ENCODE measurements at regions not wholly inside any gene's neighbourhood (a gene's known extent, or its start where the extent isn't known, plus 50 kb on each side); places are given as distances from the start of the nearest gene placed in this dataset.
A peak's percentile ranks its signal among the peaks of the same experiment; 100 is the strongest.

DNA sequence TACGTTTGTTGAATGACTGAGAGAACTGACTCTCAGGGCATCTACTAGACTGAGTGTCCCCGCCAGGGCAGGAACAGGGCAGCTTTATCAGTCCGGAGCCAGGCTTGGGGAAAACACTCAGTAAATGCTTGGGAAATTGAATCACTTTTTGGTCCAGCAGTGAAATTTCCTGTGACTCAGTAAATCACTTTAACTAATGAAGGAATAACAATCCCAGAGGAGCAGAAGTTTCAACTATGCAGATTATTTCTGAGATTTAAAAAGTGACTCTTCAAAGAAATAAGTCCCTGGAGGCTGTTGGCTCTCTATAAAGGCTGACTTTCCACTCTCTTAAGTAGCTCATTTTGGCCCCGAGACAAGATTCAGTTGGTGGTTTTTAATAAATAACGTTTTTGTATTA is 101.8 kb downstream of the FOXL1 start:
- ATAC-seq = peak; percentile 72
- intact Hi-C loops (cut with DNase I) = no loop called here

DNA sequence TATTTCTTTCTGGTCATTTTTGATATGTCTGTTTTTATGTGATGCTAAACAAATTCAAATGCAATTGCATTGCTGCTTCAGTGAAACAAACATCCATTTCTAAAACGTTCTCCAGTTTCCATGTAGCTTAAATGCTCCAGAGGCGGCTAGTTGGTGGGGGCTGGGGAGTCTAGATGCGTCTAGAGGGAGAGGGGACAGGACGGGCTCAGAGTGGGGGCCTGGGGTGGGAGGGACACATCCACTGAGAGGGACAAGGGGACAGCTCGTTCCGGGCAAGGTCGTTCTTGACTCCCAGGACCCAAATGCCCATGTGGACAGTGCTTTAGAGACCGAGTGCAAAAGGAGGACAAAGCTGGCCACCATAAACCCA is 102.3 kb downstream of the FOXL1 start:
- ATAC-seq (peak; percentile 29), DNase-seq (ENCODE audit: low spot score) (no peak)
- intact Hi-C loops (cut with DNase I) = no loop called here

More for the DNA sequence above, 101.8 kb downstream of the FOXL1 start:
- no peak for DNase-seq (ENCODE audit: low spot score)

DNA sequence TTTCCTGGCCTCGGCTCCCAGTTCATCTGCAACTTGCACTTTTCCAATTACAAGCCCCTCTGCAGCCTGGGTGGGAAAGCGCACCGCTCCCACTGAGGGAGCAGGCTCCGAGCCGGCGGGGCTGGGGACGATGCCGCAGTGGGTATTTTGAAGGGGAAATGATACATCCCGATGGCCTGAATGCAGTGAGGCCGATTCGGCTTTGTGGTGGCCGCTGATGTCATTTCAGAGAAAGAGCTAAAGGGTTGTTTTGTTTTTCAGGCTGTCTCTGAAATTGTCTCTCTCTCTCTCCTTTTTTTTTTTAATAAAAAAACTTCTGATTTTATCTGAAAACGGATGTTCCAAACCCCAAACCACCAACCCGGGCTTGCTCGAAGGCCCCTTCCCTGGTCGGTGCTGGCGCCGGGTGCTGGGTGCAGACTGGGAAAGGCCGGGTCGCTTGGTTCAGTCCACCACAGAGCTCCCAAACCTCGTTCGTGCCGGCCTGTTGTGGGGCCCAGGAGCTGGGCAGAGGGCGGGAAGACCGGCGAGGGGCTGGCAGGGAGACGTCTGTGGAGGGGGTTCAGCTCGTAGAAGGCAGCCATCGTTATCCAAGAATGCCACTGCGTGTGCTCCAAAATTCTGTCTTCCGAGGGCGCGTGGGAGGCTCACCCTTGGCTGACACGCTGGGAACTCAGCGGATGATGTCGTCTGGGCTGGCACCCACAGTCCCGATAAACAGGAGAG is 102.8 kb downstream of the FOXL1 start:
- intact Hi-C loops (cut with DNase I) = no loop called here
- peak; percentile 67 for ATAC-seq
- no peak for DNase-seq (ENCODE audit: low spot score)

DNA sequence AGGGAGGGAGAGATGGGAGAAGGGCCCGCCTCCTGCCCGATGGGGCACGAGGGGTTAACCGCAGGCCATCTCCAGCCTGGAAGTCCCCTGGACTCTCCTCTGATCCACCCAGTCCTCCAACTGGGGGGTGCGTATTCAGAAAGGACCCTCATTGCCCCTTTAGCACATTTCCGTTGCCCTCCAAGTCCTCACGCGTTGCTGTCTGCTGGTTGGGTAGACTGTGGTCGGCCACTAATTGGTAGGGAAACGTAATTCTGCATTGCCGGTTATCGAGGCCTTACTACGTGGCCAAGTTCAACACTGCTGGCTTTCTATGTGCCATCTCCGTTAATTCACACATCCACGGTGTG is 103.4 kb downstream of the FOXL1 start:
- intact Hi-C loops (cut with DNase I) = no loop called here
- ATAC-seq = no peak
- DNase-seq (ENCODE audit: low spot score) = no peak

DNA sequence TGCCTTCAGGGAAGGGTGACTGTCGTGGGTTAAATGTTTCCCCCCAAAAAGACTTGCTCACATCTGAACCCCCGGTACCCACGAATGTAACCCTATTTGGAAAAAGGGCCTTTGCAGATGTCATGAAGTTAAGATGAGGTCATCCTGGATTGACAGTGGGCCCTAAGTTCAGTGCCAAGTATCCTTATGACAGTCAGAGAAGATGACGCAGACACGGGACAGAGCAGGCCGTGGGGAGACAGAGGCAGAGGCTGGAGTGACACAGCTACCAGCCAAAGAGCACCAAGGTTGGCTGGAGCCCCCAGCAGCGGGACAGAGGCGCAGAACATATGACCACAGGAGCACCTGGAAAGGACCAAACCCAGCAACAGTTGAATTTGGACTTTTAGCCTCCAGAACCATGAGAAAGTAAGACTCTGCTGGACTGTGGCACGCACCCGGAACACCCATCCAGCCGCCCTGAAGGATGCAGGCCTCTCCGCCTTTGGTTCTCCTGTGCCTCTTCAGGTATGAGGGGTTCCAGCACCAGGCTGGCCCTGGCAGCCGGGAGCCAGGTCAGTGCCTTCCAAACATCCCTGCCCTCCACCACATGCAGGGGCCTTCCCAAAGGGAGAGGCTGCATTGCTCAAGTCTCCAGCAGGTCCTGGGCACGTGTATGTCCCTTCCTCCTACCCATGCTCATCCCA is 104.0 kb downstream of the FOXL1 start:
- no peak for DNase-seq (ENCODE audit: low spot score)
- ATAC-seq = peak; percentile 27
- intact Hi-C loops (cut with DNase I) = no loop called here

DNA sequence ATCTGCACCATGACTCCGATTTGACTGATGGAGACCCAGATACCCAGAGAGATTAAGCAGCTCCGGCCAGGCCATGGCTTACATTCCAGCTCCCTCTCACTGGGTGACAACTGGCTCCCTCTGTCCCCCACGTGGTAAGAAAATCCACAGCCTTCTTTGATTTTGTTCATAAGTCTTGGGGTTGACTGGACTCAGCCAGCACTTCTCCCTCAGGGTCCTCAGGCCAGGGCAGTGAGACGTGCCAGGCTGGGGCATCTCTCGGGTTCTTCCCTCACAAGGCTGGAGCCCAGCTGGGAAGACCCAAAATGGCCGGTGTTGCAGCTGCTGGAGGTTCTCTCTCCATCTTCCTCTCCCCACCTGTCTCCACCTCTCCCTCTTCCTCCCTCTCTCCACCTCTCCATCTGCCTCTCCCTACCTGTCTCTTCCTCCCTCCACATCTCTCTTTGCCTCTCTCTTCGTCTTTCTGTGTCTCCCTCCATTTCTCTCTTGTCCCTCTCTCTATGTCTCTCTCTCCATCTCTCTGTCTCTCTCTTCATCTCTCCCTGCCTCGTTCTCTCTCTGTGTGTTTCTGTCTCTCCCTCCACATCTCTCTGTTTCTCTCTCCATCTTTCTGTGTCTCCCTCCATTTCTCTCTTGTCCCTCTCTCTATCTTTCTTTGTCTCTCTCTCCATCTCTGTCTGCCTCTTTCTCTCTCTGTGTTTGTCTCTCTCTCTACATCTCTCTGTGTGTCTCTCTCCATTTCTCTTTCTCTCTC is 105.3 kb downstream of the FOXL1 start:
- ATAC-seq (no peak), DNase-seq (ENCODE audit: low spot score) (no peak)
- intact Hi-C loops (cut with DNase I) = no loop called here

DNA sequence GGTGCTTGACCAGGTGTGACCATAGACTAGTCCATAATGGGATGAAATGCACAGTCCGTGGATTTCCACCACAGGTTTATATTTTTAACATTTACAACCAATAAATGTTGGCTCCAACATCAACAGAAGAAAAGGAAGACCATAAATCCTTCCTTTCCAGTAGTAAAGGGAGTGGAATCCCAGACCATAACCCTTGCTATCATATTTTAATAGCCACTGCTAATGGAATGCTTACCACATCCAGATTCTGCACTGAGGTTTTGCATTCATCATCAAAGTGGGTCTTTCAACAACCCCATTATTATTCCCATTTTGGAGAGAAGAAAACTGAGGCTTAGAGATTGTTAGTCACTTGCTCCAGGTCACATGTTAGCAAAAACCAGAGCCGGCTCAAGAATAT is 106.7 kb downstream of the FOXL1 start:
- no peak for ATAC-seq
- intact Hi-C loops (cut with DNase I) = no loop called here
- no peak for DNase-seq (ENCODE audit: low spot score)

DNA sequence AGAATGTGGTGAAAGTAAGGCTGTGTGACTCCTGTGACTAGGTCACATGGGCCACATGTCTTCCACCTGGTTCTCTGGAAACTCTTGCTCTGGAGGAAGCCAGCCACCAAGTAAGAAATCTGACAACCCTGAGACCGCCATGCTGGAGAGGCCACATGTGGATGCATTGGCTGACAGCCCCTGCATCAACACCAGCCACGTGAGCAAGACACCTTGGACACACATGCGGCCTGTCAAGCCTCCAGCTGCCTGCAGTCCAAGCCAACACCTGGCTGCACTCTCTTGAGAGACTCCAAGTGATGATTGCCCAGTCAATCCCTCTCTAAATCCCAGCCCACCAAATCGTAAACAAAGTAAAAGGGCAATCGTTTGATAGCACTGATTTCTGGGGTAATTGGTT is 112.6 kb downstream of the FOXL1 start:
- intact Hi-C loops (cut with DNase I) = no loop called here
- no peak for ATAC-seq
- no peak for DNase-seq (ENCODE audit: low spot score)

DNA sequence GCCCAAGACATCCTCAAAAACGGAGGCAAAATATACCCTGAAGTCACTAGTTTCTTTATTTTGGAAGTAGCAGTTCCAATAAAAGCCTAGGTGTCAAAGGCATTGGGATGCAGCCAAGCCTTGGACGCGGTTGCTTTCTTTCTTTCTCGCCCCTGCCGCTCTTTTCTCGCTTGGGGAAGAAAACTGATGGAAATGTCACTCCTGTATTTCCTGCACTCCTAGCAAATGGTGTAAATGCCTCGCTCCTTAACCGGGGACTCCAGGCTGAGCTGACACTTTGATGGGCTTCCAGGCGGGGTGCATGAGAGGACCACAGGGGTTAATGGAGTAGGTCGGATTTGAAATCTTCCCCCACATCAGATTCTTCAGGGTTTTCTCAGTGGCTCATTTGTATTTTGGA is 114.1 kb downstream of the FOXL1 start:
- DNase-seq (ENCODE audit: low spot score) (no peak), ATAC-seq (no peak)
- intact Hi-C loops (cut with DNase I) = no loop called here

DNA sequence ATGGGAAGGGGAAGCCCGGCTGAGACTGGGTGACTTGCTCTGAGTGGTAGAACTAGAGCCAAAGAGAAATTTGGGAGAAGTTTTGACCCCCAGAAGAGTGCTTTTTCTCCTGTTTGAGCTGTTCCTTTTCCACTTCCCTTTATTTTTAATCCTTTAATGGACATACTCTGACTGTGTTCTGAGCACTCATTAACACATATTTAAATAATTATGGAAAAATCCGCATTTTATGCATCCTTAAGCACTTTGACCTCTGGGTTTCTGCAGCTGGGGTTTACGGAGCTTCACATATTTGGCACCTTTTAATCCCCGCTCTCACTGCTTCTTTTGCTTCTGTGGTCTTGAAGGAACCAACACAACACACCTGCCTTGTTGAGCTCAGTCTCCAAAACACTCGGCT is 114.7 kb downstream of the FOXL1 start:
- DNase-seq (ENCODE audit: low spot score) (no peak), ATAC-seq (no peak)
- intact Hi-C loops (cut with DNase I) = no loop called here

DNA sequence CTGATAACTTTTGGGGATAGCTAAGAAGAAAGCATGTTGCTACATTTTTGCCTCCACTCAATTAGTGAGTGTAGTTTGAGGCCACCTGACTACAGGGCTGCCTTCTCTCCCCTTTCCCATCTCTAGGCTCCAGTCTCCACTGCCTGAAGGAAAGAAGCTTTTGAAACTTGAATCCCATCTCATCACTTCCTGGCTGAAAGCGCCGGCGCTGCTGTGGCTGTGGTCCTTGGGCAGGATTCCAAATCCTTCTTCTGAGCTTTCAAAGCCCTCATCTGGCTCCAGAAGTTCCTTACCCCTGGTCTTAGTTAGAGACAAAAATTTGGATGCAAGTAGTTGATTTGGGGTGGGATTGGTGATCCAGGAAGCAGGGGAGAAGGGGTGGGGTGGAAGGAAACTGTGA is 119.4 kb downstream of the FOXL1 start:
- intact Hi-C loops (cut with DNase I) = no loop called here
- no peak for DNase-seq (ENCODE audit: low spot score)
- no peak for ATAC-seq

DNA sequence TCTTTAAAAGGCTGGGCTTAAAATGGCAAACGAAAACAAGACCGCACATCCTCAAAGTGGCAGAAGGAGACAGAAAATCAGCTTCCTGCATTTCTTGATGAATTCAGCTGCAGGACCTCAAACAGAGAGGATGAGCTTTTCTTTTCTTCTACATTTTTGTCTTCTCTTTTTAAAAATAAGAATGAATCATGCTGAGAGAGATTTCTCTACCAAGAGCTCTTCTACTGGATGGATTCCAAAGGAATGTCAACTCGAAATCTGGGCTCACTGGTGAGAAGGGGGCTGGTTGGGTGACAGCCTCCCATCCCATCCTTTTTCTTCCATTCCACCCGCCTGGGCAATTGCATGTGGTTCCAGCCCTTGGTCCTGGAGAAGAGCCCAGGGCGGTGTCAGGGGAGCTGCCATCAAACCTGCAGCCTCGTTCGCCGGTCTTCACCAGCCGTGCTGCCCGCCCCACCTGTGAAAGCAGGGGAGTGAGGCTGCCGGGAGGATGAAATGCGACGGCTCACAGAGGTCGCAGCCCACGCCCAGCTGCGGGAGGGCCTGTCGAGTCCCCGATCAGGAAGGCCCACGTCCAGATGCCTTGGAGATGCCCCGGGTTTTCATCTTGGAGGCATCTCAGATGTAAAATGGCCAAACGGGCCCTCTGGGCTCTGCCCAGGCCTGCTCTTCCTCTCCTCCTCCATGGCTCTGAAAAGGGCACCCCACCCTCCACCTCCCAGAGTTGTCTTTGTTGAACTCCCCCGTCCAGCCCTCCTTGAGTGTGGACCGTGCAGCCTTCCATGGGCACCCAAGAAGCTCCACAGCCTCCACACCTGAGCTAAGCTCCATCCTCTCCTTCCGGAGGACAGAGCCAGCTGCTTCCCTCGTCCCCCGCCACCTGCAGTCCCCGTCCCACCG is 121.9 kb downstream of the FOXL1 start:
- no peak for DNase-seq (ENCODE audit: low spot score)
- no peak for ATAC-seq
- intact Hi-C loops (cut with DNase I) = no loop called here

DNA sequence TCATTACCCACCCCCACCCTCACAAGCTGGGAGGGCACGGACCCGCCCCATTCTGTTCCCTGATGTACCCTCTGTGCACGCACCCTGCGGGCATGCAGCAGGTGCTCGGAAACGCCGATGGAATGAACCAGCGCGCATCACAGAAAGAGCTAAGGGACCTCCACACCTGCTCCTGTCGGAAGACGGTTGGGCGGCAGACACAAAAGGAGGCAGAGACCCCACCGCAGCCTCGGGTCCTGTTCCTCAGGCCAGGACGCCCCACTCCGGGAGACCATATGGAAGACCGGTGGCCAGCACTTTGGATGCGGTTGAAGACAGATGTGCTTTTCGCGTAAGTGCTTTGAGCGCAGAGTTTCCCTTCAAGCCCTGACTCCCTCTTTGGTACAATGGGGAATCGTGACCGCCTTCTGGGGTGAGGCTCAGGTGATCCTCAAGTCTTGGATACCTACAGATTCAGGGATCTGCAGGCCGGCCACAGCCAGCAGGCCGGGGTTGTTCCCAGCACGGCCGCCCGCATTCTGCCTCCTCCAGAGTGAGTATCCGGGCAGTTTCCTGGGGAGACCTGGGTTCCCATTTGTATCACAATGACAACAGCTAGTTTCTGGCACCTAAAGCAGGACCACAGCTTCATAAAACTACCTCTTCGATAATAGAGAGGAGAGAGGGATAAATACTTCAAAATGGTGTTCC is 123.1 kb downstream of the FOXL1 start:
- ATAC-seq = no peak
- intact Hi-C loops (cut with DNase I) = no loop called here
- no peak for DNase-seq (ENCODE audit: low spot score)

DNA sequence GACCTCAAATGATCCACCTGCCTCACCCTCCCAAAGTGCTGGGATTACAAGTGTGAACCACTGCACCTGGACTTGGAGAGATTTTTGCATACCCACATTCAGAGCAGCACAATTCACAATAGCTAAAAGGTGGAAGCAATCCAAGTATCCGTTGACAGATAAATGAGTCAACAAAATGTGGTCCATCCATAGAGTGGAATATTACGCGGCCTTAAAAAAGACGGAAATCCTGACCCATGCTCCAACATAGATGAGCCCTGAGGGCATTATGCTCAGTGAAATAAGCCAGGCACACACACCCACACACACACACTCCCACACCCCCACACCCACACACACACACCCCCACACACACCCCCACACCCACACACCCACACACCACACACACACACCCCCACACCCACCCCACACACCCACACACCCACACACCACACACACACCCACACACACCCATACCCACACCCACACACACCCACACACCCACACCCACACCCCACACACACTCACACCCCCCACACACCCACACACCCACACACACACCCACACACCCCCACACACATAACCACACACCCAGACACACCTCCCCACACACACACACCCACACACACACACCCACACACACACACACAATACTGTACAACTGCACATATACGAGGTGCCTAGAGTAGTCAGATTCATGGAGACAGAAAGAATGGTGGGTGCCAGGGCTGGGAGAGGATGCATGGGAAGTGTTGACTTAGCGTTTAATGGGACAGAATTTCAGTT is 124.7 kb downstream of the FOXL1 start:
- ATAC-seq (no peak), DNase-seq (ENCODE audit: low spot score) (no peak)
- intact Hi-C loops (cut with DNase I) = no loop called here

DNA sequence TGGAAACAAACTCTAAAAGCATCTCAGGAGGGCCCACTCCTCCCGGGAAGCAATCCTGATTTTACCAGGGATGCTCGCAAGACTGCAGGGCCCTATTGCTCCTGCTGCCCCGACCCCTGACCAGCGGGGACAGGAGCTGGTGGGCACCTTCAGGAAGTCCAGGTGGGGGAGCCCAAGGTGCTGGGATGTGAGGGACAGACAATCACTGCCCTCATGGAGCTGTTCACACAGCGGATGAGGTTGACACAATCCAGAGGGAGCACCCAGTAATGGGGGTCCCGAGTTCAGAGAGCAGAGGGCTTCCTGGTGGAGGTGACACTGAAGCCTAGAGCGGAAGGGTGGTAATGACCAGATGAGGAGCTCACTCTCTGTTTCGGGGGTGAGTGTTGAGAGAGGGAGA is 126.2 kb downstream of the FOXL1 start:
- ATAC-seq = no peak
- intact Hi-C loops (cut with DNase I) = no loop called here
- DNase-seq (ENCODE audit: low spot score) = no peak

DNA sequence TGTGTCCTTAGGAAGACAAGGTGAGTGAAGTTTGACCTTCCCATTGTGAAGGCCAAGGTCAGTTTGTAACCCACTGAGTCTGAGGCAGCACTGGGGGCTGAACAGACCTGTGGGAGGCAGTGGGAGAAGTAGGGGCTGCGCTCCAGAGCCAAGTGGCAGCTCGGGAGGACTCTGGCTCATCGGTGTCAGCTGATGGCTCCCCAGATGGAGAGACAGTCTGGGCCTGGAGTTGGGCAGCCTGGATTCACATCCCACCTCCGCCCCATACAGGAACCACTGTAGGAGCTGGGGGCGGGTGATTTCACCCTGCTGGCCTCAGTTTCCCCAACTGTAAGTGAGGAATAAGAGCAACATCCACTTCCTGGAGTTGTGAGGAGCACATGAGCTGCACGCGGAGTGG is 128.4 kb downstream of the FOXL1 start:
- intact Hi-C loops (cut with DNase I) = no loop called here

DNA sequence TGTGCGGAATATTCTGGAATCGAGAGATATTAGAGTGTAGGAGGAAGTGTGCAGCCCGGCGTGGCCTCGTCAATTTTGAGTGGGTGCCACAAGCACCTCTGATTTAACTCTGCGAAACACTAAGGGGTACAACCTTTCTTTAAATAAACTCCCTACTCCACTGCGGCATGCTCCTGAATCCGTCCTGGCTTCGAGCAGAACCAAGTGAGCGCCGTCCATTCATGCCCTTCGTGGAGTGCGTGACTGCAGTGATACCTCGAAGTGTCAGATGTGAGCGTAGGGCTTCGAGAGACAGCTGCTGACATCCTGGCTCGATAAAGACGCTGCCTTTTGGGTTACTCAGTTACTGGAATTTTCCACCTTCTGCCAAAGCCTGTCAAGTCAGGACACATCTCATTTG is 128.8 kb downstream of the FOXL1 start:
- intact Hi-C loops (cut with DNase I) = no loop called here
- ATAC-seq (no peak), DNase-seq (ENCODE audit: low spot score) (no peak)

More for the DNA sequence above, 128.4 kb downstream of the FOXL1 start:
- DNase-seq (ENCODE audit: low spot score) = no peak
- ATAC-seq = no peak

DNA sequence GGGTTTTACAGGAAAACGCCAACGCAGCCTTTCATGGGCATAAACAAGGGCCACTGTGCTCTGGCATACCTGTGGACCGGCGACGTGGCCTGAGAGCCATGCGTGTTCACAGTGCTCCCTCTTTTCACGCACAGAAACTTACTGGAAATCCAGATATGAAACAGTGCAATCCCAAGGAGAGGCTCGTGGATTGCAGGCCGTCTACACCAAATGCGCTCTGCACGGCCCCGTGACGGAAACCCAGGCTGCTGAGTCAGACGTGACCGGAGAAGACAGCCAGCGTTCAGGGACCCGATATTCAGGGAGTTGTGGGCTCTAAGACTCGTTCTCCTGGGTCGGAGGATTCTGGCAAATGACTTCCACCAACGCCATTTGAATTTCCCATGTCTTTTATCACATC is 129.2 kb downstream of the FOXL1 start:
- DNase-seq (ENCODE audit: low spot score) (no peak), ATAC-seq (no peak)
- intact Hi-C loops (cut with DNase I) = no loop called here

Measured in sciatic nerve (tissue), 2 donors.